ENCODE measurements at regions not wholly inside any gene's neighbourhood (a gene's known extent, or its start where the extent isn't known, plus 50 kb on each side); places are given as distances from the start of the nearest gene placed in this dataset.

- no peak for TF ChIP-seq POLR2A (IDR thresholded peaks at IDR 0.05)
- TF ChIP-seq, protein P1, sequence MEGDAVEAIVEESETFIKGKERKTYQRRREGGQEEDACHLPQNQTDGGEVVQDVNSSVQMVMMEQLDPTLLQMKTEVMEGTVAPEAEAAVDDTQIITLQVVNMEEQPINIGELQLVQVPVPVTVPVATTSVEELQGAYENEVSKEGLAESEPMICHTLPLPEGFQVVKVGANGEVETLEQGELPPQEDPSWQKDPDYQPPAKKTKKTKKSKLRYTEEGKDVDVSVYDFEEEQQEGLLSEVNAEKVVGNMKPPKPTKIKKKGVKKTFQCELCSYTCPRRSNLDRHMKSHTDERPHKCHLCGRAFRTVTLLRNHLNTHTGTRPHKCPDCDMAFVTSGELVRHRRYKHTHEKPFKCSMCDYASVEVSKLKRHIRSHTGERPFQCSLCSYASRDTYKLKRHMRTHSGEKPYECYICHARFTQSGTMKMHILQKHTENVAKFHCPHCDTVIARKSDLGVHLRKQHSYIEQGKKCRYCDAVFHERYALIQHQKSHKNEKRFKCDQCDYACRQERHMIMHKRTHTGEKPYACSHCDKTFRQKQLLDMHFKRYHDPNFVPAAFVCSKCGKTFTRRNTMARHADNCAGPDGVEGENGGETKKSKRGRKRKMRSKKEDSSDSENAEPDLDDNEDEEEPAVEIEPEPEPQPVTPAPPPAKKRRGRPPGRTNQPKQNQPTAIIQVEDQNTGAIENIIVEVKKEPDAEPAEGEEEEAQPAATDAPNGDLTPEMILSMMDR (IDR thresholded peaks at IDR 0.05): no peak
Measured at GRCh38 chr4:38280323-38280706, 320.1 kb downstream of the PTTG2 start.
